GM21447 (cell line): ENCODE measurements at regions not wholly inside any gene's neighbourhood (a gene's known extent, or its start where the extent isn't known, plus 50 kb on each side); places are given as distances from the start of the nearest gene placed in this dataset.
A peak's percentile ranks its signal among the peaks of the same experiment; 100 is the strongest.

Experiments used
- ATAC-seq: cut with Tn5 transposase; IDR thresholded peaks from one replicate; pipeline ENCODE4 v1.9.1; 2021; ENCODE audit not compliant: unreplicated experiment

- peak; percentile 63 for ATAC-seq
Observed at GRCh38 chr15:38072348-38073177, 138.1 kb downstream of the TMCO5A start.

DNA sequence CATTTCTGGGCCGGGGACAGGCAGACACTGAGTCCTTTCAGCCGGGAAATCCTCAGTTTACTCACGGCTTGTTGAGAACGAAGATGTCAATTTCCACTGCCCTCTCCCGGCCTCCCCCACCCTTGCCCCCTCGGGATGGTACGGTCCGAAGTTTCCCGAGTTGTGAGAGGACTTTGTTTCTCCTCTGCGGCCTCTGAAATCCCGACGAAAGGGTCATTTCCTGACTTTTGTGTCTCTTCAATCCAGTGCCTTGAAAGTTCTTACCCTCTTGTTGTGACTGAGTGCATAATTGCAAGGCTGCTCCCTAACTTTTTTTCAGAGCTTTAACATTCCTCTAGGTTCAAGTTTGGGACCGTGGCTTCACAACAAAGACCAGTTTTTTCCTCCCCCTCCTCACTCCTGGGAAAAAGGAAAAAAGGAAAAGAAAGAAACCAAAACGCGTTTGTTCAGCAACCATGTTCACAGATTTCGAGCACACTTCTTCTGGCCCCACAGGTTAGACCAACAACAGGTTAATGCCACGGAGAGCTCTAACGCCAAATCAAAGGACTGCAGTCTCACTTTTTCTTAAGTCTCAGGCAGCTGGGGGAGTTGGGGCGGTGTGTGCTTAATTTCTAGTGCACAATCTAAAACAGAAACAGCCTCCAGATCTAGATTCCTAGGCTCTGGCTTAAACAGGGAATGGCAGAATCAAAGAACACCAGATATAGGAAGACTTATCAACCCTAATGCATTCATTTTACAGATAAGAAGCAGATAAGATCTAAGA lies 138.9 kb downstream of the TMCO5A start:
- no peak for ATAC-seq

- no peak for ATAC-seq
Observed at GRCh38 chr15:38074029-38074428, 139.6 kb downstream of the TMCO5A start.

GRCh38 chr15:38075466-38075865 lies 141.0 kb downstream of the TMCO5A start:
- no peak for ATAC-seq

DNA sequence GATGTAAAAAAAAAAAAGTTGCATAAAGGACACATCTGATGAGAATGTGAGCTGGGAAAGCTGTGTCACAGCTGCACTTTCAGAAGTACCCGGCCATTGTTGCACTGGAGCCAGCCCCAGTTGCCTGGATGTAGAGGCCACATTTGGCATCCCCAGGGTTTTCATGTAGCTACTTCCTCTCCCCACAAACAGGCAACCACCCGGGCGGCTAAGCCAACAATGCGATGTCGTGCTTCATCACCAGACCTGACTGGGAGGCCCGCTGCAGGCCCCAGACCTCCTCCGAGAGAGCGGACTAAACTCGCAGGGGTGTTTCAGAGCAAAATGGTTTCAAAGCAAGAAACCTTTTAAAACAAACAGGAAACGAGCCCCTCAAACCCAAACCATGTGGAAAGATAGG lies 142.3 kb downstream of the TMCO5A start:
- no peak for ATAC-seq

DNA sequence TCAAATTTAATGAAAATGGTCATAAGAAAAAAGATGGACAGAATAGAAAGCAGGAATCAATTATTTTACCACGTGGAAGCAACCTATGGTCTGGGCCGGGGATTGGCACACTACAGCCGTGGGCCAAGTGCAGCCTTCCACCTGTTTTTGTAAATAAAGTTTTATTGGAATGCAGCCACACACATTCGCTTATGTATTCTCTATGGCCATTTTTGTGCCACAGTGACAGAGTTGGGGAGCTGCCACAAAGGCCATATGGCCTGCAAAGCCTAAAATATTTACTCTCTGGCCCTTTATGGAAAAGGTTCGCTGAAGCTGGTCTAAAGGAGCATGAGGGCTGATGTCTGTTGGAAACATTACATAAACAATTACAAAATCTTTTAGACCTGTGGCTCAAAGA lies 144.8 kb downstream of the TMCO5A start:
- no peak for ATAC-seq

DNA sequence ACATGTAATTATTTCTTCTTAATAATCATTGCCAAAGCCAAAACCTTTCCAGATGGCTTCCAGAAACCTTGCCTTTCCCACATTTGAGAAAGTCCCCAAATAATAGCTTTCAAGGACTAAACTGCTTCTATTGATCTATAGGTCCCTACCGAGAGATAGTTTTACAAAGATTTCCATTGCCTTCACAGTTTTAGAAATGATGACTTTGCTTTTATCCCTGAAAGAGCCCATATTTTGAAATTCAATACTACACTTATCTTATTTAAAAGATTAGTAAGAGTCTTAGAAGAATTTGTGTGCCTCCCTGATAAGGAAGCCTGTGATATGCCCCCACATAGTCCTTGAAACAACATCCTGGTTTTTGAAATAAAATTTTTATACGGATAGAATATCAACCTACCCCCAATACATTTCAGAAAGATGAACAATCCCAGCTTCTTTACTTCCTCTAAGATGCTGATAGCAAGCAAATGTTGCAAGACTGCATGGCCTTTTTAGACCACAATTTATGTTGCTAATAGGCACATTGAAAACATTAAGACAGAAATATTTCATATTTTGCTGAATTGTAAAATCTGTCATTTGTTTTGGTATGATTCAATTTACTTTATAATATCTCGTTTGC lies 146.3 kb downstream of the TMCO5A start:
- no peak for ATAC-seq

DNA sequence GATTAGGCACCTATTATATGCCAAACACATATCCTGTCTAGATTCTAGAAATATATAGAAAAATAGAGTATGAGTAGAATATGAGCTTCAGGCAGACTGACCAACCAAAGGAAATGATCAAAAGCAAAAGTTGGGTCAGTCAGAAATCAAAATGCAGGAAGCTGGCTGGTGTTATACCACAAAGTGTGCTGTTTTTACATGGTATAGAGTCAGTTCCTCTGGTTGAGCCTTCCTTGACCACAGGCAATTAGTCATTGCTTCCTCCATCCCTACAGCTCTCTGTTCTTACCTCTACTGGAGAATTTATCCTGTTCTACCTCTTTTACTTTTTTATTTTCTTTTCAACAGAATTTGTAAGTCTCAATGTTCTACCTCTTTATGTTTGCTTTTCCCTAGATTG lies 149.8 kb downstream of the TMCO5A start:
- ATAC-seq, result peak; percentile 78

GRCh38 chr15:38085114-38085513 lies 150.7 kb downstream of the TMCO5A start:
- peak; percentile 72 for ATAC-seq

DNA sequence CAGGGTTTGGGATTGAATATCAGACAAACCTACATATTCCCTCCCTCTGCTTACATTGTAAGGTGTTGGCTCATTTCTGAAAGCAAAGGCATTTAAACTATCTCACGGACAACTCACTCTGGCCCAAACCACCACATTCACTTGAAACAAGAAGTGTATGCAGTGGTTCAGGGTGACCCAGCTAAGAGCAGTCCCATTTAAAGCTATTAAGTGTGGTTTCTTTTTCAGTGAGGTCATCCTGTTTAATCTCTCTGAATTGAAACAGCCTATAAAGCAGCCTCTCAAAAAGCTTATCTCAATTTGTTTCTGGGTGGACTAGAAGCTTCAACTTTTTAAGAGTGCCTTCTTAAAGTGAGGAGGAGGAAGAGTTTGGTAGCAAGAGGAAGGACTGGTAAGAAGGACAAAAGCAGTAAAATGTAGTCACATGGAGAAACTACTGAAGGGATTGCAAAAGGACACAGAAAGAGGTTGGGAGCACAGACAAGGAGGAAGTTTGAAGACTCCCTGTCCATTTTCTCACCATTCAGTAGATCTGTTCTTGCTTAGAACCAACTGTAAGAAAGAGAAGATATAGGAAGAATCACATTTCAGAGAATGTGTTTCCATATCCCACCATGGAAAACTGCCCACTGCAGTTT lies 151.6 kb downstream of the TMCO5A start:
- peak; percentile 31 for ATAC-seq

- no peak for ATAC-seq
Observed at GRCh38 chr15:38086611-38087010, 152.2 kb downstream of the TMCO5A start.

DNA sequence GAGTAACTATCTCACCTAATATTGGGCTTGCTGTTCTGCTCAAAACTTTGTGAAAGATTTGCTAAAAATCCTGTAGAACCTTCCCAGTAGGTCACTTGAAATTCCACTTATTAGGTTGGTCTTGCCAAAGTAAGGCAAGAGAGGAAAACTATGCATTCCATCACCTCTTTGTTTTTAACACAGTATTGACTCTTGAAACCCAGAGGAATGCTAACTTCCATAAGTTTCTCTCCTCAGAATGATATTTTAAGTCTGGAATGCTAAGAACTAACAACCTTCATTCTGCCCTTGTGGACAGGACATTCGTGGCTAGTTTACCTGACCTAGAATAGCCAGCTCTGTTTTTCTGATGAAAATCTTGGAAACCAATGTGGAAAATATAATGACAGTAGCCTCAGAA lies 154.5 kb downstream of the TMCO5A start:
- no peak for ATAC-seq

GRCh38 chr15:38090223-38090622 lies 155.8 kb downstream of the TMCO5A start:
- ATAC-seq, result no peak

DNA sequence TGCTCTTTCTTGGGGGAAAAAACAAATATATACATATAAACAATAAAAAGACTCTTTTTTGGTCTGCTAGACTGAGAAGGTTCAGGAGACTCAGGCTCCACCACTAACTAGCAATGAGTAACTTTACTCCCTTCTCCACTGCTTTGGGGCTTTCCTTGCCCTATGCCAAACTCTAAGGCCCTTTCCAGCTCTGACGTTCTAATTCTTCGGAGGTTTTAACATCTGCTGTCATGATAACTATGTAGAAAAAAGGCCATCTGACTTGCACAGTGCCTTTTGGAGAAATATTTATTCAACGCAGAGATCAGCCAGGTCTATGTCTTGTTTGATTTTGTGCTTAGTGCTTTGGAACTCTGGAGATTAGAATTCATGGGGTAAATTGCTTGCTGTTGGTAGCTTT lies 156.2 kb downstream of the TMCO5A start:
- ATAC-seq, result no peak

- no peak for ATAC-seq
Observed at GRCh38 chr15:38091078-38091645, 156.7 kb downstream of the TMCO5A start.

DNA sequence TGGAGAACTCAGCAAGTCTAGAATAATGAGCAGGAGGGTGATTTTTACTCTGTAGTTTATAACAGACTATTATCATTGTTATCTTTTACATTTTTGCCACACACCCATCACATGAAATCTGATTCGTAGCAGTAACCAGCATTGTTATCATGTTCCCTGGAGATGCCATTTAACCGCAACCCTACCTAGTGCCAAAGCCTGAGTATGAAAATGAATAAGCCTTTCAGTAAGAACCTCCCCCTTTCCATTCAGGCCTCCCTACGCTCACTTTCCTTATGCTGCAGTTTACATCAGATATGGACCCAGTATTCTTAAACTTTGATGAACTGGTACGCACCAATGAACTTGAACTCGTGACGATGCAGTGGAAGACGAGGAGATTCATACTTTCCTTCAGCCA lies 158.7 kb upstream of the SPRED1 start:
- ATAC-seq, result no peak

GRCh38 chr15:38102972-38103371 lies 149.7 kb upstream of the SPRED1 start:
- no peak for ATAC-seq

DNA sequence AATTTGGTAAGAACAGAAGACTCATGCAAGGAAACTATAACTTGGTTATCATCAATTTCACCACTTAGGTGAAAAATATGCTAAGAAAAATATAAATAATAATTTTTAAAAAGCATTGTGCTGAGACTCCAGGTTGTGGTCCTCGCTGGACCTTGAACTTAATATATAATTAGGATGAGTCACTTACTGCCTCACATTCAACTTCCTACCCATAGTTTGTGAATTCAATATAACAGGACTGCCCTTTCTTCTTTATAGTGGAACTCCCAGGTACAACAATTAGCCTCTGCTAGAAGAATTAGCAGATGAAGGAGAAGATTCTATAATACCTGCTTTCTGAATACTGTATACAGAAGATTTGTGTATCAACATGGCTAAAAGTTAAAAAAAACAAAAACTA lies 149.1 kb upstream of the SPRED1 start:
- no peak for ATAC-seq

- ATAC-seq, result no peak
Observed at GRCh38 chr15:38111070-38111469, 141.6 kb upstream of the SPRED1 start.

GRCh38 chr15:38112406-38112805 lies 140.2 kb upstream of the SPRED1 start:
- ATAC-seq, result no peak

DNA sequence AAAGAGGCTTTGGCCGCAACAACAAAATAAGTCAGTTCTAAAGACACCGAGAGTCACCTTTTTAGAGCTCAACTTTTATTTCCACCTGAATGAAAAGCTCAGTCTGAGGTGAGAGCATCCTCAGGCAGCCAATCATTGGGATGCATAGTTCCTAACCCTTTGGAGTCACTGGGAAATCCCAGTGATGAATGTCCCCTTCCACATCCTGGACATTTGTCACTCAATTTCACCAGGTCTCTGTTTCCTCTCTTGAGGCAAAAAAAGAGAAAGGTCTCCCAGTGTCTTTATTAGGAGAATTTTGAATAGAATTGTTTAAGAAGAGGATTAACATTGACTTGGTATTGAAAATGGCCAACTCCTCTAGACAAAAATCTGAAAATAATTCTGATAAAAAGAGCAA lies 137.5 kb upstream of the SPRED1 start:
- ATAC-seq, result no peak
